ENCODE measurements at regions not wholly inside any gene's neighbourhood (a gene's known extent, or its start where the extent isn't known, plus 50 kb on each side); places are given as distances from the start of the nearest gene placed in this dataset.
A peak's percentile ranks its signal among the peaks of the same experiment; 100 is the strongest.
"Not testable (repeated sequence)": the region's sequence is repeated elsewhere in the genome, so short reads cannot be mapped to it uniquely, and the experiment has no call there.

- no peak for DNase-seq
Observed at GRCh38 chr3:96330795-96331194, 483.6 kb upstream of the EPHA6 start.

GRCh38 chr3:96331341-96331740, 483.1 kb upstream of the EPHA6 start:
- DNase-seq: peak; percentile 53

- peak; percentile 1 for DNase-seq
Observed at GRCh38 chr3:96334779-96335178, 479.6 kb upstream of the EPHA6 start.

- no peak for DNase-seq
Observed at GRCh38 chr3:96347289-96347688, 467.1 kb upstream of the EPHA6 start.

GRCh38 chr3:96351598-96351997, 462.8 kb upstream of the EPHA6 start:
- DNase-seq: not testable (repeated sequence)

GRCh38 chr3:96354106-96354505, 460.3 kb upstream of the EPHA6 start:
- no peak for DNase-seq

GRCh38 chr3:96354742-96355141, 459.7 kb upstream of the EPHA6 start:
- DNase-seq: no peak

- DNase-seq: no peak
Observed at GRCh38 chr3:96361241-96361640, 453.2 kb upstream of the EPHA6 start.

GRCh38 chr3:96370637-96371036, 443.8 kb upstream of the EPHA6 start:
- DNase-seq: no peak

- no peak for DNase-seq
Observed at GRCh38 chr3:96410006-96410730, 404.2 kb upstream of the EPHA6 start.

- DNase-seq: no peak
Observed at GRCh38 chr3:96416549-96417255, 397.7 kb upstream of the EPHA6 start.

GRCh38 chr3:96428097-96428496, 386.3 kb upstream of the EPHA6 start:
- no peak for DNase-seq

- peak; percentile 51 for DNase-seq
Observed at GRCh38 chr3:96430079-96430478, 384.3 kb upstream of the EPHA6 start.

- DNase-seq: no peak
Observed at GRCh38 chr3:96434651-96435050, 379.7 kb upstream of the EPHA6 start.

- DNase-seq: no peak
Observed at GRCh38 chr3:96449346-96449745, 365.0 kb upstream of the EPHA6 start.

- DNase-seq: peak; percentile 86
Observed at GRCh38 chr3:96449803-96450202, 364.6 kb upstream of the EPHA6 start.

- no peak for DNase-seq
Observed at GRCh38 chr3:96450699-96451098, 363.7 kb upstream of the EPHA6 start.

- no peak for DNase-seq
Observed at GRCh38 chr3:96465521-96465920, 348.9 kb upstream of the EPHA6 start.

- DNase-seq: no peak
Observed at GRCh38 chr3:96466441-96466840, 348.0 kb upstream of the EPHA6 start.

GRCh38 chr3:96467639-96468038, 346.8 kb upstream of the EPHA6 start:
- no peak for DNase-seq

- no peak for DNase-seq
Observed at GRCh38 chr3:96478496-96478895, 335.9 kb upstream of the EPHA6 start.

- DNase-seq: no peak
Observed at GRCh38 chr3:96480881-96481280, 333.5 kb upstream of the EPHA6 start.

GRCh38 chr3:96483191-96483590, 331.2 kb upstream of the EPHA6 start:
- DNase-seq: not testable (repeated sequence)

- DNase-seq: no peak
Observed at GRCh38 chr3:96483781-96484180, 330.6 kb upstream of the EPHA6 start.

- no peak for DNase-seq
Observed at GRCh38 chr3:96488708-96489107, 325.7 kb upstream of the EPHA6 start.

Measured in DMS53 (cell line).